Skin of body (tissue), 1 donor: ENCODE measurements at regions not wholly inside any gene's neighbourhood (a gene's known extent, or its start where the extent isn't known, plus 50 kb on each side); places are given as distances from the start of the nearest gene placed in this dataset.
A peak's percentile ranks its signal among the peaks of the same experiment; 100 is the strongest.
"Not testable (repeated sequence)": the region's sequence is repeated elsewhere in the genome, so short reads cannot be mapped to it uniquely, and the experiment has no call there.

Experiments used
- DNase-seq: peaks from one replicate; lab custom pipeline; 2025; lab: John Stamatoyannopoulos, UW

DNA sequence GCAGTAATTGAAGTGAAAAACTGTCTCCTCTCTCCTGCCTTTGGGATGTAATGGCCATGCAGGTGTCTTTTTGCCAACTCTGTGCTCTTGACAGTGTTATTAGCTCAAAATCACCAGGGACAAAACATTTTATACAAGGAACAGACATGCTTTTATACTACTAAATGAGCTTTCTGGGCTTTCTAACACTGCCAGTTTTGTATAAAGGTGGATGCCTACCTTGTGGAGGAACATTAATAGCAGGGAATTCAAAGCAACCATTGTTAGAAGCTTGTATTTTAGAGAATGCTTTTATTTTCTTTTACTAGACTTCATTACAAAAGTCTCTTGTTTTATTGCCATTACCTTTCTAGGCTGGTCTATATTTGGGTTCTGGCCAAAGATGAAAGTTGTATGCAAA is 54.7 kb upstream of the ARSJ start:
- DNase-seq: no peak

- no peak for DNase-seq
These were observed 57.0 kb upstream of the ARSJ start for GRCh38 chr4:114036426-114036825.

- DNase-seq: no peak
These were observed 57.4 kb upstream of the ARSJ start for GRCh38 chr4:114036864-114037263.

DNA sequence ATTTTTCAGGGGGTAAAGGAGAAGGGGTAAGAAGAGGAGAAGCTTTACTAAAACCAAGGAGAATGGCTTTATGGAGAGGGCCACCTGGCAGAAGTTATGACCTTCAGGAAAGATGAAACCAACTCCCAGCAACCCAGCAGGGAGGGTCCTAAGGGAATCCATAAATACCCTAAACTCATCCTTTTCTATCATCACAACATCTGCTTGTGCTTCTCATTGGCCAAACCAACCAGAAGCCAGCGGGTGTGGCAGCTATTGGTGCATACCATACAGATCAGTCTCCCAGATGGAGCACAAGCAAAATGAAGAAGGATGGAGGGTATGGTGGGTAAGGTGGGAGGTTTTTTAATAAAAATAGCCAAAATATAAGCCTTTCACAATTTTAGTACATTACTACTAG is 58.5 kb upstream of the ARSJ start:
- no peak for DNase-seq

GRCh38 chr4:114038762-114039387 is 59.4 kb upstream of the ARSJ start:
- no peak for DNase-seq

DNA sequence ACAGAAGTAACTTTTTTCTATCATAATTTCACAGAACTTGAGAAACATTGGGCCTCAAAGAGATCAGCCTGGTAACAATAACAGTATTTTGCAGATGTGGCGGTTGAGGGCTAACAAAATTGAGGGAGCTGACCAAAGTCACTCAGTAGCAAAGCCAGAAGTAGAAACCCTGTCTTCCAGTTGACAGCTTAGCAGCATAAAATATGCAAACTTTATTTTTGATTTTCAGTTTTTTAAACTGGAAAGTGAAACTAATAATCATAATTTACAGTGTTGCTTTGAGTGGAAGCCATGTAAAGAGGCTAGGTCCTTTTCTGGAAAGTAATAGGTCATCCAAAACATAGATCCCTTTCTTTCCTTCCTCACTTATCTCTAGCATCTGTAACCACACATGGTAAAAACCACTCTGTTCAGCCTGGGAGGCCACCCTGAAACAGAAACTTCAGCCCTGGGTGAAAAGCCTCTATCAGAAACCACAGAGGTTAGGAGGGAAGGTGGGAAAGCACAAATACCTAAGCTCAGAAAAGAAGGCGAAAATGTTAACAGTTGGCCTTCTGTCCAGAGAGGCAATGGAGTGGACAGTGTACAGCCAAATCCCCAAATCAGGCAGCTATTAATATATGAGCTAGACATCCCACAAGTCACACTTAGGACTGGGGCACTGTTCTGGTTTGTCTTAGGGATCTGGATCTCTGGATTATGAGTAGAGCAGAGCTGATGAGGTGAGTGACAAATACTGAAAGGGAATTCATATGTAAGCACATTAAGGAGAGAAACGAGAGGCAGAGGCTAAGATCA is 61.1 kb upstream of the ARSJ start:
- DNase-seq: no peak

DNA sequence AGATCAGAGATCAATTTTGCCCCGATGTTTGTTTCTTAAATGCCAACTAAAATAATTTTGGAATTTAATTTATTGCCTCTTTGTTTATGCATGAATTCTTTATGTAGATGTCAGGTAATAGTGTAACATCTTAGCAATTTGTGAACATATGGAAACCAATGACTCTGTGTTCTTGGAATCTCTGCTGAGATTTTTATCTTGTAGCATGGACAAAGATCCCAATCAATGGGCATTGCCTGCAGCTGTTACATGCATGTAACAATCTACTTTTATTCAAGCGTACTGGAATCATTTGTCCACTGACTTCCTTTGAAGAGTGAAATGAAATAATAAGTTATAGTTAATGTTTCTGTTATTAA is 61.6 kb upstream of the ARSJ start:
- no peak for DNase-seq

GRCh38 chr4:114043116-114043515 is 63.7 kb upstream of the ARSJ start:
- no peak for DNase-seq

GRCh38 chr4:114044351-114044750 is 64.9 kb upstream of the ARSJ start:
- DNase-seq: not testable (repeated sequence)

DNA sequence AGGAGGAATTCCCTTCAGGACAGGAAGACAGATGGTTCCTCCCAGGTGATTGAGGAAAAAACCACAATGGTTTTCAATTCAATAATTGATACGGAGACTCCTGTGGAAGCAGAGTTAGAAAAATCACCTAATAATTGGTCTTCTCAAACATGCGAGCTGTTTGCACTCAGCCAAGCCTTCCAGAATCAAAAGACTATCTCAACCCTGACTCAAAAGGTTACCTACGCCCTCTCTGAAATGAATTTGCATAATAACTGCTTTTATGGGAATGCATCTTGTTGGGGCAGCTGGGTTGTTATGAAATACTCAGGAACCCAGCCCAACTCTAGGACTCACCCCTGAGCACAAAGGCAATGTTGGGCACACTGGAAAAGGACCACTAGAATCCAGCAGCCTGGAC is 66.9 kb upstream of the ARSJ start:
- no peak for DNase-seq

DNA sequence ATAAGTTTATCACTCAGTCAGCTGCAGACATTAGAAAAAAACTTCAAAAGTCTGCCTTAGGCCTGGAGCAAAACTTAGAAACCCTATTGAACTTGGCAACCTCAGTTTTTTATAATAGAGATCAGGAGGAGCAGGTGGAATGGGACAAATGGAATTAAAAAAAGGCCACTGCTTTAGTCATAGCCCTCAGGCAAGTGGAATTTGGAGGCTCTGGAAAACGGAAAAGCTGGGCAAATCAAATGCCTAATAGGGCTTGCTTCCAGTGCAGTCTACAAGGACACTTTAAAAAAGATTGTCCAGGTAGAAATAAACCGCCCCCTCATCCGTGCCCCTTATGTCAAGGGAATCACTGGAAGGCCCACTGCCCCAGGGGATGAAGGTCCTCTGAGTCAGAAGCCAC is 68.7 kb upstream of the ARSJ start:
- not testable (repeated sequence) for DNase-seq

DNA sequence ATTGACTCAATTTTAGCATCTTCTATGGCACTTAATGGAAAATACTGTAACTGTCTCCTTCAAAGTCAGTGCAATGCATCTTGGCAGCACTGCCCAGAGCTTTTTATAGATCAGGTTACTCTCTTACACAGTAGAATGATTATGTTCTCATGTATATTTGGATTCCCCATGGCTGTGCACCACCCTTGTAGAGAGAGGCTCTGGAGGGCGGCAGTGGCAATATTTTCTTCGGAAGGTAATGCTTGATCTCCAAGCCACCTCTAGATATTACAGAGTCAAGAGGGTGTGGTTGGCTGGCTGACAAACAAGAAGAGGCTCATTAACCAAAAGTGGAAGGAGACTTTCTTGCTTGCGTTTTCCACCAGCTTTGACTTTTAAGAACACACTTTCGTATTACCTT is 72.8 kb upstream of the ARSJ start:
- DNase-seq: no peak

DNA sequence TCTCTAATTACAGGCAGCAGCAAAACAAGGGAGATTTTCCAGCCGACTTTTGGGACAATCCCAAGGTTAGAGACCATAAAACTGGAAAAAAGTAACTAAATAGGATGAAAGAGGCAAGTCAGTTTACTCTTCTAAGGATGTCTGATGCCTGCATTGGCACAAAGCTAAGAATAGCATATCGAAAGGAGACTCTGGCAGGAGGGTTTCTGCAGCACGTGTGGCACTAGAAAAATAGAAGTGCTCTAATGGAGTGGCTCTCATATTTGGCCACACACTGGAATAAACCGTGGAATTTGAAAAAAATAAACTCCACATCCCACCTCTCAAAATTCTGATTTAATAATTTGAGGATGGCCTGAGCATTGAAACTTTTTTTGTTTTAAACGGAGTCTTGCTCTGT is 77.2 kb upstream of the ARSJ start:
- DNase-seq: no peak

DNA sequence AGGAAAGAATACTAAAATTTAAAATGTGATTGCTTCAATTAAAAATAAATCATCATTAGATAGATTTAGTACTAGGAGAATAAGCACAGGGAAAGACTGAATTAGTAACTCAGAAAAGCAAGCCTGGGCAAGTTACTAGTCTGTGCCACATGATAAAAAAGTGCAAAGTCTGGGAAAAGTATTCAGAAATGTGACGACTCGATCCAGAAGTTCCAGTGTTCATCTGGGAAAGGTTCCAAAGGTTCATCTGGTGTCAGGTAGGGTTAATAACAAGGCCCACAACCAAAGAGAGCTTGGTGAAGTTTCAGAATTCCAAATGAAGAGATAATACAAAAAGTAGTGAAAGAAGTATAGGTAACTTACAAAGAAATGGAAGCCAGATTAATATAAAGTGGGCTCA is 78.3 kb upstream of the ARSJ start:
- DNase-seq: no peak

- DNase-seq: peak; percentile 38
These were observed 83.1 kb upstream of the ARSJ start for GRCh38 chr4:114062499-114062898.

DNA sequence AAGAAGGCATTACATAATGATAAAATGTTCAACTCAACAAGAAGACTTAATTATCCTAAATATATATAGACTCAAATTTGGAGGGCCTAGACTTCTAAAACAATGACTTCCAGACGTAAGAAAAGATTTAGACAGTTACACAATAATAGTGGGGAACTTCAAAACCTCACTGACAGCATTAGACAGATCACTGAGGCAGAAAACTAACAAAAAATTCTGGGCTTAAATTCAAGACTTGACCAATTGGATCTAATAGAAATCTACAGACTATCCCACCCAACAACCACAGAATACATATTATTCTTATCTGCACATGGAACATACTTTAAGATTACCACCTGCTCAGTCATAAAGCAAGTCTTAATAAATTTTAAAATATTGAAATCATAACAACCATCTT is 93.3 kb upstream of the ARSJ start:
- no peak for DNase-seq

- DNase-seq: no peak
These were observed 97.6 kb upstream of the ARSJ start for GRCh38 chr4:114076899-114077570.

DNA sequence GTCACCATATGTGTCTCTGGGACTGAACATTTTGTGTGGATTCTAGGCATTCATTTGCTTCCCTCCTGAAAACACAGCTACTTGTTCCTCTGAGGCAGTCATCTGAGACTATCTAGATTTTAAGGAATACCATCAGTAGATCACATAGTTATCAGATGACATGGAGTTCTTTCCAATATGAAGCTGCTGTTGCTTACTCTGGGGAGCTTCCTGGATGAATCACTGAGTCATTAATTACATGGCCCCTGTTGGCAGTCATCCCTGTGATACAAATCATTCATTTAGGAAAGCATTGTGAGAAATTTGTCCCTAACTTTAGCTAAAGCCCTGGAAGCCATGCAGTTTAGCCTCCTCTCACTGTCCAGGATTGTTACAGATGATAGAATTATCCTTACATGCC is 98.2 kb upstream of the ARSJ start:
- peak; percentile 87 for DNase-seq

GRCh38 chr4:114078636-114079035 is 99.2 kb upstream of the ARSJ start:
- DNase-seq: no peak

GRCh38 chr4:114081783-114082182 is 102.3 kb upstream of the ARSJ start:
- DNase-seq: no peak

- DNase-seq: no peak
These were observed 102.9 kb upstream of the ARSJ start for GRCh38 chr4:114082348-114082747.

DNA sequence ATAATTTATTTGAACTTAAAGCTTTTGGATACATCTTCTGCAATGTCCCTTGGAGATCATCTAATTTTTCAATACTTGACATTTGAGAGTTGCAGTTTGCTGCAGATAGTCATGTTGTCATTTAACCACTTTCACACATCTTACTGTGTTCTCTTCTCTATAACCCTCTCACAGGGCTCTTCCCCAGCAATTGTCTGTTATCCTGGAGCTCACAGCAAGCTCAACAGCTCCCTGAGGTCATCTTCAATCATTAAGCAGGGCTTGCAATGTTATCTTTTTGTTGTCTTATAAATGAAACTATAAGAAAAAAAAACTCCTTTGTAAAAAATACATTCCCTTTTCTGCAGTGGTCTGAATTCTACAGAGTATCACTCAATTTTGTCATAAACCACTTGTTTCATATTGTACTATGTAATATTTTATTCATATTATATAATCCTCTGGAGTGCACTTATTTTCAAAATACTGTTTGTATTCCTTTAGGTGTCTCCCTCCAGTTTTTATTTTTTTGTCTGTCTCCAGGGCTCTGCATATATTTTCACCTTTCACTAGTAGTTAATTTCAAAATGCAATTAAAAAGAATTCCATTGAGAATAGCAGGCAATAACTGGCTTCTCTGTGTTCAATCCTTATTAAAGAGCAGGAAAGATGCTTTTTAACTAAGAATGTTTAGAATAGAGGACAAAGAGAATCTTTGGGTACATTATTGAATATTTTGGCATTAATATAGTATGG is 106.3 kb upstream of the ARSJ start:
- DNase-seq: no peak
